ENCODE measurements at regions not wholly inside any gene's neighbourhood (a gene's known extent, or its start where the extent isn't known, plus 50 kb on each side); places are given as distances from the start of the nearest gene placed in this dataset.
"Not testable (repeated sequence)": the region's sequence is repeated elsewhere in the genome, so short reads cannot be mapped to it uniquely, and the experiment has no call there.

GRCh38 chr17:31691251-31691905, 167.7 kb downstream of the COPRS start:
- no peak for DNase-seq

GRCh38 chr17:31690151-31690551, 168.9 kb downstream of the COPRS start:
- intact Hi-C loops (cut with DNase I) = no loop called here
- DNase-seq = no peak

More at GRCh38 chr17:31691251-31691905, 167.7 kb downstream of the COPRS start:
- intact Hi-C loops (cut with DNase I) = no loop called here

GRCh38 chr17:31688701-31689100, 170.3 kb downstream of the COPRS start:
- DNase-seq = no peak
- intact Hi-C loops (cut with DNase I) = no loop called here

- DNase-seq = no peak
- intact Hi-C loops (cut with DNase I) = no loop called here
Observed at GRCh38 chr17:31687505-31688126, 171.4 kb downstream of the COPRS start.

GRCh38 chr17:31686495-31686894, 172.5 kb downstream of the COPRS start:
- intact Hi-C loops (cut with DNase I) = no loop called here
- no peak for DNase-seq

GRCh38 chr17:31684901-31685300, 174.1 kb downstream of the COPRS start:
- intact Hi-C loops (cut with DNase I) = no loop called here
- DNase-seq = no peak

- intact Hi-C loops (cut with DNase I) = no loop called here
- DNase-seq = peak in 2 of 42 donors; percentile 0 to 9
Observed at GRCh38 chr17:31680126-31680525, 178.9 kb downstream of the COPRS start.

- no peak for DNase-seq
- intact Hi-C loops (cut with DNase I) = no loop called here
Observed at GRCh38 chr17:31679667-31680066, 179.4 kb downstream of the COPRS start.

GRCh38 chr17:31678431-31678830, 180.6 kb downstream of the COPRS start:
- intact Hi-C loops (cut with DNase I) = no loop called here

GRCh38 chr17:31677681-31678080, 181.4 kb downstream of the COPRS start:
- intact Hi-C loops (cut with DNase I) = no loop called here
- DNase-seq = no peak

More at GRCh38 chr17:31678431-31678830, 180.6 kb downstream of the COPRS start:
- DNase-seq = peak in 1 of 42 donors; percentile 9

GRCh38 chr17:31677036-31677435, 182.0 kb downstream of the COPRS start:
- intact Hi-C loops (cut with DNase I) = no loop called here
- no peak for DNase-seq

- not testable (repeated sequence) for DNase-seq
Observed at GRCh38 chr17:31675392-31675791, 183.7 kb downstream of the COPRS start.

GRCh38 chr17:31674717-31675349, 184.2 kb downstream of the COPRS start:
- intact Hi-C loops (cut with DNase I) = no loop called here
- DNase-seq = peak in 1 of 42 donors; percentile 16

More at GRCh38 chr17:31675392-31675791, 183.7 kb downstream of the COPRS start:
- intact Hi-C loops (cut with DNase I) = not testable (repeated sequence)

- no peak for DNase-seq
- intact Hi-C loops (cut with DNase I) = no loop called here
Observed at GRCh38 chr17:31674305-31674704, 184.7 kb downstream of the COPRS start.

GRCh38 chr17:31673076-31673475, 186.0 kb downstream of the COPRS start:
- intact Hi-C loops (cut with DNase I) = no loop called here
- peak in 1 of 42 donors; percentile 20 for DNase-seq

- peak in 1 of 42 donors; percentile 16 for DNase-seq
- intact Hi-C loops (cut with DNase I) = no loop called here
Observed at GRCh38 chr17:31672161-31672819, 186.8 kb downstream of the COPRS start.

GRCh38 chr17:31663576-31663975, 195.5 kb downstream of the COPRS start:
- intact Hi-C loops (cut with DNase I) = no loop called here
- no peak for DNase-seq

GRCh38 chr17:31660684-31661083, 198.4 kb downstream of the COPRS start:
- DNase-seq = peak in 1 of 42 donors; percentile 15
- intact Hi-C loops (cut with DNase I) = no loop called here

GRCh38 chr17:31657876-31658275, 201.2 kb downstream of the COPRS start:
- intact Hi-C loops (cut with DNase I) = no loop called here

GRCh38 chr17:31654936-31655335, 204.1 kb downstream of the COPRS start:
- no peak for DNase-seq
- intact Hi-C loops (cut with DNase I) = no loop called here

More at GRCh38 chr17:31657876-31658275, 201.2 kb downstream of the COPRS start:
- no peak for DNase-seq
